ENCODE measurements at regions not wholly inside any gene's neighbourhood (a gene's known extent, or its start where the extent isn't known, plus 50 kb on each side); places are given as distances from the start of the nearest gene placed in this dataset.

GRCh38 chr4:38529189-38530115 lies 134.5 kb upstream of the KLF3 start (continued):
- TF ChIP-seq E2F5 (CRISPR knock-in tag; IDR thresholded peaks at IDR 0.05) (no peak), PBX2 (CRISPR knock-in tag; IDR thresholded peaks at IDR 0.05; ENCODE audit: low read depth) (no peak), PBX2 (tag; conservative IDR thresholded peaks at IDR 0.05; ENCODE audit: low read depth) (peak; percentile 53), ZNF778 (CRISPR knock-in tag; IDR thresholded peaks at IDR 0.05) (no peak), ETV5 (CRISPR knock-in tag; IDR thresholded peaks at IDR 0.05; ENCODE audit: low read depth) (peak; percentile 76), ZKSCAN3 (CRISPR knock-in tag; IDR thresholded peaks at IDR 0.05) (no peak), GTF2F1 (IDR thresholded peaks at IDR 0.05; ENCODE audit: low read depth, low read length) (no peak), ID3 (CRISPR knock-in tag; IDR thresholded peaks at IDR 0.05) (no peak), ID3 (tag; IDR thresholded peaks at IDR 0.05) (peak; percentile 97), KLF6 (CRISPR knock-in tag; IDR thresholded peaks at IDR 0.05; ENCODE audit: borderline replicate concordance) (peak; percentile 59; the same call in 1 of the 2 replicates), ZNF212 (CRISPR knock-in tag; IDR thresholded peaks at IDR 0.05) (no peak)
- TF ChIP-seq, protein P1, sequence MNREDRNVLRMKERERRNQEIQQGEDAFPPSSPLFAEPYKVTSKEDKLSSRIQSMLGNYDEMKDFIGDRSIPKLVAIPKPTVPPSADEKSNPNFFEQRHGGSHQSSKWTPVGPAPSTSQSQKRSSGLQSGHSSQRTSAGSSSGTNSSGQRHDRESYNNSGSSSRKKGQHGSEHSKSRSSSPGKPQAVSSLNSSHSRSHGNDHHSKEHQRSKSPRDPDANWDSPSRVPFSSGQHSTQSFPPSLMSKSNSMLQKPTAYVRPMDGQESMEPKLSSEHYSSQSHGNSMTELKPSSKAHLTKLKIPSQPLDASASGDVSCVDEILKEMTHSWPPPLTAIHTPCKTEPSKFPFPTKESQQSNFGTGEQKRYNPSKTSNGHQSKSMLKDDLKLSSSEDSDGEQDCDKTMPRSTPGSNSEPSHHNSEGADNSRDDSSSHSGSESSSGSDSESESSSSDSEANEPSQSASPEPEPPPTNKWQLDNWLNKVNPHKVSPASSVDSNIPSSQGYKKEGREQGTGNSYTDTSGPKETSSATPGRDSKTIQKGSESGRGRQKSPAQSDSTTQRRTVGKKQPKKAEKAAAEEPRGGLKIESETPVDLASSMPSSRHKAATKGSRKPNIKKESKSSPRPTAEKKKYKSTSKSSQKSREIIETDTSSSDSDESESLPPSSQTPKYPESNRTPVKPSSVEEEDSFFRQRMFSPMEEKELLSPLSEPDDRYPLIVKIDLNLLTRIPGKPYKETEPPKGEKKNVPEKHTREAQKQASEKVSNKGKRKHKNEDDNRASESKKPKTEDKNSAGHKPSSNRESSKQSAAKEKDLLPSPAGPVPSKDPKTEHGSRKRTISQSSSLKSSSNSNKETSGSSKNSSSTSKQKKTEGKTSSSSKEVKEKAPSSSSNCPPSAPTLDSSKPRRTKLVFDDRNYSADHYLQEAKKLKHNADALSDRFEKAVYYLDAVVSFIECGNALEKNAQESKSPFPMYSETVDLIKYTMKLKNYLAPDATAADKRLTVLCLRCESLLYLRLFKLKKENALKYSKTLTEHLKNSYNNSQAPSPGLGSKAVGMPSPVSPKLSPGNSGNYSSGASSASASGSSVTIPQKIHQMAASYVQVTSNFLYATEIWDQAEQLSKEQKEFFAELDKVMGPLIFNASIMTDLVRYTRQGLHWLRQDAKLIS (CRISPR knock-in tag; IDR thresholded peaks at IDR 0.05), result peak; percentile 90
- TF ChIP-seq, protein P2, sequence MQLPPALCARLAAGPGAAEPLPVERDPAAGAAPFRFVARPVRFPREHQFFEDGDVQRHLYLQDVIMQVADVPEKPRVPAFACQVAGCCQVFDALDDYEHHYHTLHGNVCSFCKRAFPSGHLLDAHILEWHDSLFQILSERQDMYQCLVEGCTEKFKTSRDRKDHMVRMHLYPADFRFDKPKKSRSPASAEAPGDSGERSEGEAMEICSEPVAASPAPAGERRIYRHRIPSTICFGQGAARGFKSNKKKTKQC (CRISPR knock-in tag; IDR thresholded peaks at IDR 0.05), result no peak
- TF ChIP-seq, protein P3, sequence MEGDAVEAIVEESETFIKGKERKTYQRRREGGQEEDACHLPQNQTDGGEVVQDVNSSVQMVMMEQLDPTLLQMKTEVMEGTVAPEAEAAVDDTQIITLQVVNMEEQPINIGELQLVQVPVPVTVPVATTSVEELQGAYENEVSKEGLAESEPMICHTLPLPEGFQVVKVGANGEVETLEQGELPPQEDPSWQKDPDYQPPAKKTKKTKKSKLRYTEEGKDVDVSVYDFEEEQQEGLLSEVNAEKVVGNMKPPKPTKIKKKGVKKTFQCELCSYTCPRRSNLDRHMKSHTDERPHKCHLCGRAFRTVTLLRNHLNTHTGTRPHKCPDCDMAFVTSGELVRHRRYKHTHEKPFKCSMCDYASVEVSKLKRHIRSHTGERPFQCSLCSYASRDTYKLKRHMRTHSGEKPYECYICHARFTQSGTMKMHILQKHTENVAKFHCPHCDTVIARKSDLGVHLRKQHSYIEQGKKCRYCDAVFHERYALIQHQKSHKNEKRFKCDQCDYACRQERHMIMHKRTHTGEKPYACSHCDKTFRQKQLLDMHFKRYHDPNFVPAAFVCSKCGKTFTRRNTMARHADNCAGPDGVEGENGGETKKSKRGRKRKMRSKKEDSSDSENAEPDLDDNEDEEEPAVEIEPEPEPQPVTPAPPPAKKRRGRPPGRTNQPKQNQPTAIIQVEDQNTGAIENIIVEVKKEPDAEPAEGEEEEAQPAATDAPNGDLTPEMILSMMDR (IDR thresholded peaks at IDR 0.05 in 2 of 3, conservative IDR thresholded peaks at IDR 0.05 in 1 of 3; ENCODE audit: insufficient read depth in 2 of 3, low read depth in 1 of 3, low read length in 3 of 3), result peak in 1 of 3 experiments; percentile 14; a peak in 1 of 6 replicates

Measured in K562 (cell line).